H1 (cell line): ENCODE measurements at regions not wholly inside any gene's neighbourhood (a gene's known extent, or its start where the extent isn't known, plus 50 kb on each side); places are given as distances from the start of the nearest gene placed in this dataset.

Source experiments
- CEBPB ChIP-seq: IDR thresholded peaks from 2 replicates; pipeline ENCODE4 v1.6.1; 2012; ENCODE audit warnings: low read depth, low read length
- CHD1 ChIP-seq: IDR thresholded peaks from 2 replicates; pipeline ENCODE4 v1.6.1; 2012; ENCODE audit warnings: low read depth, low read length, improper control_type of control experiment
- CTCF ChIP-seq, 3 experiments: IDR thresholded peaks; 1 replicate in 2 of 3; 2 replicates in 1 of 3; pipeline versions ENCODE4 v1.5.1 to v1.6.1; 2011; ENCODE audit warnings: low read length in 3 of 3, mild to moderate bottlenecking in 3 of 3, inconsistent platforms in 2 of 3, low read depth in 1 of 3, moderate library complexity in 1 of 3; ENCODE audit not compliant: insufficient read depth in 1 of 3; ENCODE audit errors: control extremely low read depth in 1 of 3
- EP300 ChIP-seq, 2 experiments: IDR thresholded peaks; 1 replicate in 1 of 2; 2 replicates in 1 of 2; pipeline ENCODE4 v1.6.1; 2011 to 2012; ENCODE audit warnings: low read depth in 2 of 2, low read length in 2 of 2, mild to moderate bottlenecking in 2 of 2, borderline replicate concordance in 1 of 2, inconsistent platforms in 1 of 2, moderate library complexity in 1 of 2
- KDM1A ChIP-seq: fragments of 200-600, 300-600 bp; sonication (generic); IDR thresholded peaks from 2 replicates; pipeline ENCODE4 v1.7.1; 2016; ENCODE audit warnings: mild to moderate bottlenecking, low read length, borderline replicate concordance
- PHF8 ChIP-seq: fragments of 200-600 bp; sonication (generic); conservative IDR thresholded peaks from 2 replicates; pipeline ENCODE4 v1.7.1; 2012; ENCODE audit warnings: low read depth, mild to moderate bottlenecking, inconsistent platforms, low read length, moderate library complexity
- POLR2A ChIP-seq, 2 experiments: IDR thresholded peaks; 1 replicate in 1 of 2; 2 replicates in 1 of 2; pipeline ENCODE4 v1.6.1; 2011; ENCODE audit warnings: low read depth in 2 of 2, low read length in 2 of 2, mild to moderate bottlenecking in 2 of 2; ENCODE audit errors: control extremely low read depth in 1 of 2
- POLR2AphosphoS5 ChIP-seq: IDR thresholded peaks from 2 replicates; pipeline ENCODE4 v1.6.1; 2011; ENCODE audit warnings: low read depth, low read length
- SP2 ChIP-seq: IDR thresholded peaks from 2 replicates; pipeline ENCODE4 v1.6.1; 2012; ENCODE audit warnings: mild to moderate bottlenecking, low read length, inconsistent platforms
- TAF7 ChIP-seq: optimal IDR thresholded peaks from 2 replicates; pipeline ENCODE3; 2011; ENCODE audit warnings: low read depth, mild to moderate bottlenecking, inconsistent platforms, low read length, moderate library complexity, borderline replicate concordance
- TEAD4 ChIP-seq: IDR thresholded peaks from 2 replicates; pipeline ENCODE4 v1.6.1; 2012; ENCODE audit warnings: low read depth, low read length, inconsistent platforms, mixed read lengths
- ZNF274 ChIP-seq: IDR thresholded peaks from 2 replicates; pipeline ENCODE4 v1.7.0; 2012; ENCODE audit warnings: low read length, borderline replicate concordance; ENCODE audit errors: extremely low read depth

GRCh38 chr4:85358831-85359230, 116.1 kb upstream of the ARHGAP24 start:
- TF ChIP-seq CTCF (IDR thresholded peaks at IDR 0.05; ENCODE audit: control extremely low read depth in 1 of 3, insufficient read depth in 1 of 3, low read depth in 1 of 3, low read length in 3 of 3), result no peak
- no peak for TF ChIP-seq PHF8
- TF ChIP-seq POLR2A (IDR thresholded peaks at IDR 0.05; ENCODE audit: control extremely low read depth in 1 of 2, low read depth in 2 of 2, low read length in 2 of 2), result no peak
- TF ChIP-seq POLR2AphosphoS5, result no peak
- TF ChIP-seq SP2, result no peak
- no peak for TF ChIP-seq CHD1
- no peak for TF ChIP-seq KDM1A
- TF ChIP-seq CEBPB, result no peak
- no peak for TF ChIP-seq TAF7
- no peak for TF ChIP-seq ZNF274
- TF ChIP-seq EP300 (IDR thresholded peaks at IDR 0.05; ENCODE audit: borderline replicate concordance in 1 of 2, low read depth in 2 of 2, low read length in 2 of 2), result no peak
- TF ChIP-seq TEAD4, result no peak
